ENCODE measurements at regions not wholly inside any gene's neighbourhood (a gene's known extent, or its start where the extent isn't known, plus 50 kb on each side); places are given as distances from the start of the nearest gene placed in this dataset.

DNA sequence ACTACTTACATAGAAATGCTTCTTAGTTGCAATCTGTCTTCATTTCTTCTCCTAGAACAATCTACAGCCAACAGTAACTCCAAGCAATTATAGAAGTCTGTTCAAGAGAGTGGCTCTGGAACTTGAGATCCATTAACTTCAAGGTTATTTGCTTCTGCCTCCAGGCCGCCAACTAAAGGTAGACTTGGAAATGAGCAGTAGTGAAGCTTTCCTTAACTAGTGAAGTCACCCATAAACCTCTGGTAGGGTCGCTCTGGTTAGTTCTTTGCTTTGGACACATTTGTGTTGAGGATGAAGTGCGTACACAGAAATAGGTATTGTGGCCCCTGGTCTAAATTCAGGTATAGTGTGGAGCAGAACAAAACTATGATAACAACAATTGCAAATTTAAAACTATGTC, 809.9 kb upstream of the RGS18 start:
- no peak overlapping the region for H3K4me3 ChIP-seq (ENCODE audit: low read depth, low read length)
- WGBS: 92% methylated on average over 3 of the region's 3 CpGs
- H3K27ac ChIP-seq (ENCODE audit: low read depth): no peak overlapping the region
- DNase-seq (ENCODE audit: extremely low spot score): no peak
- H3K4me1 ChIP-seq (ENCODE audit: insufficient read depth): no peaks in the 10 kb centered on the region
- H3K36me3 ChIP-seq (ENCODE audit: insufficient read depth): no peaks in the 10 kb centered on the region

DNA sequence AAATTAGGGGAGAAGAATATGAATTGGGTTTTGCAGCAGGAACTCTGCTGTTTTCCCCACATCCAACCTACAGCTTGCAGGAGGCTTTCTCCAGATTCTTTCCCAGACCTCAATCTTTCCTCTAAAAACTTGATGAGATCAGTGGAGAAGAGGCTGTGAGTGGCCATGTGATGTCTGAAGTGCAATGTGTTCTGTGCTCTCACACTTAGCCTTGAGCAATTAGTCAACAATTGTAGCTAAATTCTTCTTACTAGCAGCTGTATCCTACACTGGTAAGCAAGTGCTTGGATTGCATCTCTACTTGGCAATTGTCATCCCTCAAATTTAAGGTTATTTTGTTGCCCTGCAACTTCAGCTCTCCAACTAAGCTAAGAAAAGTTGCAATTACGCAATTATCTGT, 807.3 kb upstream of the RGS18 start:
- H3K4me1 ChIP-seq (ENCODE audit: insufficient read depth): no peaks in the 10 kb centered on the region
- 2% methylated on average over 1 of the region's 1 CpG for WGBS
- no peak overlapping the region for H3K4me3 ChIP-seq (ENCODE audit: low read depth, low read length)
- no peak for DNase-seq (ENCODE audit: extremely low spot score)
- no peak overlapping the region for H3K27ac ChIP-seq (ENCODE audit: low read depth)
- H3K36me3 ChIP-seq (ENCODE audit: insufficient read depth): no peaks in the 10 kb centered on the region

DNA sequence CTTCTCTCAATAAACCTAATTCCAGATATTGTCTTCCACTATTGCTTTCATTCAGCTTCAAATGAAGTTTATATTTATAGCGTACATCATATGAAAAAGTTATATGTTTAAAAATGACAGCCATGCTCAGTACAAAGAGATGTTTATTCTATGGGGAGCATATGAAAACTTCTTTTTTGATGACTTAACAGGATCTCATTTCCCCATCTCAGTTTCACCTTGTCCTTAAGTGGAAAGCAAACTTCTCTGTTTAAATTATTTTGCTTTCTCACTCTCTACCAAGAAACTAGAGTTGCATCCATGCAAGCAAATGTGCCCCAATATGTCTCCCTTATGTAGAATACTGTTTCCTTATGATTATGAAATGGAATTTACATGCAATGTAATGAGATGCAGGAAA, 799.5 kb upstream of the RGS18 start:
- Histone ChIP-seq H3K27ac (ENCODE audit: low read depth) (no peak overlapping the region), H3K4me1 (ENCODE audit: insufficient read depth) (no peaks in the 10 kb centered on the region), H3K36me3 (ENCODE audit: insufficient read depth) (no peaks in the 10 kb centered on the region), H3K4me3 (ENCODE audit: low read depth, low read length) (no peak overlapping the region)
- DNase-seq (ENCODE audit: extremely low spot score): no peak
- WGBS: 92% methylated on average over 1 of the region's 1 CpG

DNA sequence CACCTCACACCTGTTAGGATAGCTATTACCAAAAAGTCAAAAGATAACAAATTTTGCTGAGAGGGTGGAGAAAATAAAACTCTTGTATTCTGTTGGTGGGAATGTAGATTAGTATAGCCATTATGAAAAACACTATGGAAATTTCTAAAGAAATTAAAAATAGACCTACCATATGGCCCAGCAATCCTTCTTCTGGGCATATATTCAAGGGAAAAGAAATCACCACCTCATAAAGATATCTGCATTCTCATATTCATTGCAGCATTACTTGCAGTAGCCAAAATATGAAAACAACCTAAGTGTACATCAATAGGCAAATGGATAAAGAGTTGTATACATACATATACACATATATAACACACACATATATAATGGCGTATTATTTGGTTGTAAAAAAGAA, 791.6 kb upstream of the RGS18 start:
- DNase-seq (ENCODE audit: extremely low spot score): no peak
- Histone ChIP-seq H3K36me3 (ENCODE audit: insufficient read depth) (no peaks in the 10 kb centered on the region), H3K27ac (ENCODE audit: low read depth) (no peak overlapping the region), H3K4me1 (ENCODE audit: insufficient read depth) (no peaks in the 10 kb centered on the region), H3K4me3 (ENCODE audit: low read depth, low read length) (no peak overlapping the region)
- WGBS: 96% methylated on average over 1 of the region's 1 CpG

DNA sequence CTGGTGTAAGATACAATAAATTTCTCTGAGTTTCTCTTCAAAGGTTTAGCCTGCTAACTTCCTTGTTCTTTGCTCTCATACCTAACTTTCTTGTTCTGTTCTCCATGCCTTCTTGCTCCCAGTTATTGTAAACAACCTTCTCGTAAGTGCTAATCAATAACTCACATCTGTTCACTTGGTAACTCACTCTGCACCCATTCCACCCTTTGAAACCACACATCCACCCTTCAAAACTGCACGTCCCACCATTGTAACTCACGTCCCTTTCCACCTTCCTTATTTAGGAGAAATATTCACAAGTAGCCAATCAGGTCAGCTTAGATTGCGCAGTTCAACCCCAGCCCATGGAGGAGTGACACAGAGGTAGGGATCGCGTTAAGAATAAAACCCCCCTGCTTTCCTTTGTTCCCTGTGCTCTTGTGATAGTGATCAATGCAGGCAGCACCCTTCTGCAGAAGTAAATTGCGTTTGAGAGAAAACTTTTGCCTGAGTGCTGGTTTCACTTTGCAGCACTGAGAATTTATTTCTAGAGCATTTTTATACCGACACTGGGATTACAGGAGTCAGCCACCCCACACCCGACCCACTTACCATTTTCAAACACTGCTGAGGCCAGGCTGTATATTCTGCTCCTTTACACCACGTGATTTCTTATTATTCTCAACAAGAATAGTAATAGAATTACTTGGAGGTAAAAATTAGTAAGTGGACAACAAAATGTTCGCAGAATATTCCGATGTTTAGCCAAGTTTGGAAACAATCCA, 789.2 kb upstream of the RGS18 start:
- Histone ChIP-seq H3K4me3 (ENCODE audit: low read depth, low read length) (no peak overlapping the region), H3K27ac (ENCODE audit: low read depth) (no peak overlapping the region), H3K4me1 (ENCODE audit: insufficient read depth) (no peaks in the 10 kb centered on the region), H3K36me3 (ENCODE audit: insufficient read depth) (no peaks in the 10 kb centered on the region)
- no peak for DNase-seq (ENCODE audit: extremely low spot score)
- 50% methylated on average over 12 of the region's 12 CpGs for WGBS

DNA sequence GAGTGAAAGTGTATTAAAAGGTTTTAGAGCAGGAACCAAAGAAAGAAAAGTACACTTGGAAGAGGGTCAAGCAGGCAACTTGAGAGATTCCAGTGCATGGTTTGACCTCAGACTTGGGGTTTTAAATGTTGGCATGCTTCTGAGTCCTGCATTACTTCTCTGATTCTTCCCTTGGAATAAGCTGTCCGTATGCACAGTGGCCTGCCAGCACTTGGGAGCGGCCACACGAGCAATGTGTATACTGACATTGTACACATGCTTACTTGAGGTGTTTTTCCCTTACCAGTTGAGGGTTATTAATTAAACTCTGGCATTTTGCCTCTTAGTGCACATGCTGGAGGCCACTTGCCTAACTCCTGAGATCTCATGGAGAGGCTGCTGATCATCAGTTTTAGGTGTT, 786.6 kb upstream of the RGS18 start:
- H3K36me3 ChIP-seq (ENCODE audit: insufficient read depth): no peaks in the 10 kb centered on the region
- no peak for DNase-seq (ENCODE audit: extremely low spot score)
- WGBS: 29% methylated on average over 3 of the region's 3 CpGs
- H3K4me3 ChIP-seq (ENCODE audit: low read depth, low read length): no peak overlapping the region
- no peak overlapping the region for H3K27ac ChIP-seq (ENCODE audit: low read depth)
- H3K4me1 ChIP-seq (ENCODE audit: insufficient read depth): no peaks in the 10 kb centered on the region

DNA sequence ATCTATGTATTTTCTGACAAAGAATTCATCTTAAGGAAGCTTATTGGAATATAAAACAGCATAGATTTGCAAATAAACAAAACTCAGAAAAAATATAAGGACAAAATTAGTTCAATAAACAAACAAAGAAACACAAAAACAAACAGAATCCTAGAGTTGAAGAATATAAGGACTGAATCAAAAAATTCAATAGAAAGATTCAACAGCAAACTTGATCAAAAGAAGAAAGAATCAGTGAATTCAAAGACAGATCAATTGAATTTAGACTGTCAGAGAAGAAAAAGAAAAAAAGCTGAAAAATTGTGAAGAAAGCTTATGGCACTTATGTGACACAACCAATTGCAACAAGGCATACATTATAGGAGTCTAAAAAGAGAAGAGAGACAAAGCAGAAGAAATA, 770.0 kb upstream of the RGS18 start:
- DNase-seq (ENCODE audit: extremely low spot score): no peak
- H3K36me3 ChIP-seq (ENCODE audit: insufficient read depth): no peaks in the 10 kb centered on the region
- H3K27ac ChIP-seq (ENCODE audit: low read depth): no peak overlapping the region
- no peaks in the 10 kb centered on the region for H3K4me1 ChIP-seq (ENCODE audit: insufficient read depth)
- no peak overlapping the region for H3K4me3 ChIP-seq (ENCODE audit: low read depth, low read length)

DNA sequence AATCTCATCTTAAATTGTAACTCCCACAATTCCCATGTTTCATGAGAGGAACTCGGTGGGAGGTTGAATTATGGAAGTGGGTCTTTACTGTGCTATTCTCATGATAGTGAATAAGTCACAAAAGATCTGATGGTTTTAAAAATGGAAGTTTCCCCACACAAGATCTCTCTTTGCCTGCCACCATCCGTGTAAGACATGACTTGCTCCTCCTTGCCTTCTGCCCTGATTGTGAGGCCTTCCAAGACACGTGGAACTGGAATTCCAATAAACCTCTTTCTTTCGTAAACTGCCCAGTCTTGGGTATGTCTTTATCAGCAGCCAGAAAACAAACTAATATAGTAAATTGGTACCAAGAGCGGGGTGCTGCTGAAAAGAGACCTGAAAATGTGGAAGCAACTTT, 761.6 kb upstream of the RGS18 start:
- DNase-seq (ENCODE audit: extremely low spot score): no peak
- no peaks in the 10 kb centered on the region for H3K36me3 ChIP-seq (ENCODE audit: insufficient read depth)
- no peak overlapping the region for H3K4me3 ChIP-seq (ENCODE audit: low read depth, low read length)
- WGBS: 81% methylated on average over 5 of the region's 5 CpGs
- no peaks in the 10 kb centered on the region for H3K4me1 ChIP-seq (ENCODE audit: insufficient read depth)
- H3K27ac ChIP-seq (ENCODE audit: low read depth): no peak overlapping the region

DNA sequence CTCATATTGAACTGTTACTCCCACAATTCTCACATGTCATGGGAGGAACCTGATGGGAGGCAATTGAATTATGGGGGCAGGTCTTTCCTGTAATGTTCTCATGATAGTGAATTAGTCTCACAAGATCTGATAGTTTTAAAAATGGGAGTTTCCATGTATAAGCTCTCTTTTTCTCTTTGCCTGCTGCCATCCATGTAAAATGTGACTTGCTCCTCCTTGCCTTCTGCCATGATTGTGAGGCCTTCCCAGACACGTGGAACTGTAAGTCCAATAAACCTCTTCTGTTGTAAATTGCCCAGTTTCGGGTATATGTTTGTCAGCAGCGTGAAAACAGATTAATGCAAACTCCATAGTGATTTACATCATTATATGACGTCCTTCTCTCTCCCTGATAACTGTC, 759.7 kb upstream of the RGS18 start:
- WGBS: 84% methylated on average over 4 of the region's 4 CpGs
- H3K36me3 ChIP-seq (ENCODE audit: insufficient read depth): no peaks in the 10 kb centered on the region

DNA sequence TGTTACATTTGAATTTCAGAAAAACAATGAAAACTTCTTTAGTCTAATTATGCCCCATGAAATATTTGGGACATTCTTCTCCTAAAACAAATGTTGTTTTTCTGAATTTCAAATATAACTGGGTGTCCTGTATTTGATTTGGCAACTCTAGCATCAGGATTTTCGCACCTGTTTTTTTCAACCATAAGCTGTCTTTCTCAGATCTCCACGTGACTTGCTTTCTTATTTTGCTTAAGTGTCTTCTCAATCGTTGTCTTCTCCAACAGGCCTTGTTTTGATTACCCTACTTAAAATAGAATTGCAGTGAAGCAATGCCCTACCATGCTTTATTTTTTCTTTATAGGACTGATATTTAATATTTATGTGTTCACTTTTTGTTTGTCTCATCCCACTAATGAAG, 752.8 kb upstream of the RGS18 start:
- WGBS: 71% methylated on average over 3 of the region's 3 CpGs

More for the DNA sequence above, 759.7 kb upstream of the RGS18 start:
- H3K4me1 ChIP-seq (ENCODE audit: insufficient read depth): no peaks in the 10 kb centered on the region
- H3K4me3 ChIP-seq (ENCODE audit: low read depth, low read length): no peak overlapping the region
- H3K27ac ChIP-seq (ENCODE audit: low read depth): no peak overlapping the region
- DNase-seq (ENCODE audit: extremely low spot score): no peak

DNA sequence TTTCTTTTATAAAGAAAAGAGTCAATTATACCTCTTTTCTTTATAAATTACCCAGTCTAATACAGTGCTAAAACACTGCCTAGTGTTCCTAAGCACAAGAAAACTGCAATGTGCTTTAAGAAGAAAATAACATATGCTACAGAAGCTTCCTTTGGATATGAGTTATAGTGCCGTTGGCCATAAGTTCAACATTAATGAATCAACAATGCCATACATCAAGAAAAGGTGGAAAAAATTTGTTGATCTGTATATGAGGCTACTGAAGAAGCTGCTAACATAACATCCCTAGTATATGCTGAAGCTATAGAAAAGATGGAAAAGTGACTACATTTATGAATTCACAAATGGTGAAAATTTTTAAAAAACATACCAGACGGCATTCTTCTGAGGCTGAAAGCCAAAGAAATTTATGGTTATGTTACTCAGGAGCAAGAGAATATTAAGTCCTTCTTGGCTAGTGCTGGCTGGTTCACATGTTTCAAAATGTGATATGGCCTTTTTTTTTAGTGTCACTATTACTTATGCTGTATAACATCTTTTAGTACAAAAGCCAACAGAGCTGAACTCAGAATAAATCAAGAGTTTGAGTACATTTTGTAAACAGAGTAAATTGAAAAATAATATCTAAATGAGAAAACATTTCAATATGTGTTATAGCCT, 743.2 kb upstream of the RGS18 start:
- 50% methylated on average over 2 of the region's 2 CpGs for WGBS
- no peak for DNase-seq (ENCODE audit: extremely low spot score)
- H3K4me1 ChIP-seq (ENCODE audit: insufficient read depth): no peaks in the 10 kb centered on the region

More for the DNA sequence above, 752.8 kb upstream of the RGS18 start:
- Histone ChIP-seq H3K36me3 (ENCODE audit: insufficient read depth) (no peaks in the 10 kb centered on the region), H3K27ac (ENCODE audit: low read depth) (no peak overlapping the region), H3K4me3 (ENCODE audit: low read depth, low read length) (no peak overlapping the region), H3K4me1 (ENCODE audit: insufficient read depth) (no peaks in the 10 kb centered on the region)
- DNase-seq (ENCODE audit: extremely low spot score): no peak

DNA sequence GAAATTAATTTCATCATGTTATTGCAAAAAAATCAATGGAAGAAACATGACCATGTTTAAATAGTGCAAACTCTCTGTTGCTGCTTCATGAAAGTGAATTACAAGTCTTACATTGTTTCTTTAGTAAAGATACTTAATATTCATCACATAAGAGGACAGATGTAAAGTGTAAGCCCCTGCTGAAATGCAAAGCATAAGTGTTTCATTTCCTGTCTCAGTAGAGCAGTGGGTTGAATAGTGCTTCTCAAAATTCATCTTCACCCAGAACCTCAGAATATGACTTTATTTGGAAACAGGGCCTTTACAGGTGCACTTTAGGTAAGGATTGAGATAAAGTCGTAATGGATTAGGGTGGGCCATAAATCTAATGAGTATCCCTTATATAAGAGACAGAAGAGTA, 738.4 kb upstream of the RGS18 start:
- Histone ChIP-seq H3K36me3 (ENCODE audit: insufficient read depth) (no peaks in the 10 kb centered on the region), H3K4me1 (ENCODE audit: insufficient read depth) (no peaks in the 10 kb centered on the region), H3K27ac (ENCODE audit: low read depth) (no peak overlapping the region), H3K4me3 (ENCODE audit: low read depth, low read length) (no peak overlapping the region)
- WGBS: 63% methylated on average over 1 of the region's 1 CpG
- no peak for DNase-seq (ENCODE audit: extremely low spot score)

More for the DNA sequence above, 743.2 kb upstream of the RGS18 start:
- Histone ChIP-seq H3K27ac (ENCODE audit: low read depth) (no peak overlapping the region), H3K4me3 (ENCODE audit: low read depth, low read length) (no peak overlapping the region), H3K36me3 (ENCODE audit: insufficient read depth) (no peaks in the 10 kb centered on the region)

DNA sequence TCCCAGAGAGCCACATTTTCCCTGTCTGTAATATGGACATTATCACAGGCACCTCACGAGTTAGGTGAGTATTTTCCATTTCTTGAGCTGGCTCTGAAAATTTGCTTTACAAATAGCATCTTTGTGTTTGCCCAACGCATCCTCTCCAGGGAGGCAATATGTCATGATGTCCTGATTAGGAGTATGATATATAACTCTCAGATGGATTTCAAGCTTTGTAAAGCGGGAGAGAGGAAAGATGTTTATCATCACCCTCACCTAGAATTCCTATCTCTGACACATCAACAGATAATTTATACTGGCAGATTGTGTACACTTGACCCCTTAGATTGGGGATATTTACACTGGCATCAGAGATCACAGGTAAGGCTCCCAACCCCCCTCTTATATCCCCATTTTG, 730.7 kb upstream of the RGS18 start:
- no peak overlapping the region for H3K4me3 ChIP-seq (ENCODE audit: low read depth, low read length)
- no peak for DNase-seq (ENCODE audit: extremely low spot score)
- H3K36me3 ChIP-seq (ENCODE audit: insufficient read depth): no peaks in the 10 kb centered on the region
- WGBS: 51% methylated on average over 3 of the region's 3 CpGs
- H3K4me1 ChIP-seq (ENCODE audit: insufficient read depth): no peaks in the 10 kb centered on the region
- no peak overlapping the region for H3K27ac ChIP-seq (ENCODE audit: low read depth)

DNA sequence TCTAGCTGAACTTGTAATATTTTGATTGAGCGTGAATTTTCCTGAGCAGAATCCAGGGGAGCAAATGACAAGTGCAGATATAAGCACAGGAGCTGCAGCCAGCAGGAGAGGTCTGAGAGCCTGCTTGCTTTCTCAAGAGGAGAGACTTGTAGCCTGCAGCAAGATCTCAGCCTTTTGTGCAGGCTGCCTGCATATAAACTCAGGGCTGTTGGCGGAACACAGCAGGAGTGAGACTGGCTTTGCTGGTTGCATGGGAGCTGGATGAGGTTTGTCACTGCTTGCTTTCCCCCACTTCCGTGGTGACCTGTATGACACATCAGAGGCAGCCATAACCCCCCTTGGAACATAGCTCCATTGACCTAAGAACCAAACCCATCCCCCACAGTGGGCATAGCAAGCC, 725.4 kb upstream of the RGS18 start:
- H3K4me1 ChIP-seq (ENCODE audit: insufficient read depth): no peaks in the 10 kb centered on the region
- H3K36me3 ChIP-seq (ENCODE audit: insufficient read depth): no peaks in the 10 kb centered on the region
- H3K27ac ChIP-seq (ENCODE audit: low read depth): no peak overlapping the region
- 59% methylated on average over 3 of the region's 3 CpGs for WGBS
- no peak overlapping the region for H3K4me3 ChIP-seq (ENCODE audit: low read depth, low read length)
- DNase-seq (ENCODE audit: extremely low spot score): no peak

All from urinary bladder (tissue), 3 donors.